ENCODE measurements at regions not wholly inside any gene's neighbourhood (a gene's known extent, or its start where the extent isn't known, plus 50 kb on each side); places are given as distances from the start of the nearest gene placed in this dataset.

DNA sequence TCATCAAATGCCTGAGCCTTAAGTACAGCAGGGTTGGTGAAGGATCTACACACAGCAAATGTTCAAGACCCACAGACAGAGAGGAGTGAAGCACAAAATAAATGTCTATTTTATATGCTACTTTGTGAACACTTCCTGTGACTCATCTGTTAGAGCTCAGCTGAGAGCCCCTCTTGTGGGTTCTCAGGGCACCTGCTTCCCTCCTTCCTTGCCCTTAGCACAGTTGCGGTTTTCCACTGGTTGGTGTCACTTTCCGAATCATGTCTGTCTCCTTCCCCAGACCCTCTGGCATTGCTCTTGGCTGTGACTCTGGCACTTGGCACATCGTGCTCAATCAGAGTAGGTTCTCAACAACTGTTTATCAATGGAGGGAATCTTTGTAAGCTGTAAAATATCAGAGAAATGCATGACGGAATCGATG, 128.5 kb upstream of the STC2 start:
- no peak overlapping the region for H3K27ac Mint-ChIP-seq
- Histone ChIP-seq H3K27ac (ENCODE audit: low read depth in 1 of 2, low read length in 2 of 2) (no peak overlapping the region), H3K9ac (ENCODE audit: insufficient read depth, low read length, poor library complexity, severe bottlenecking) (no peak overlapping the region), H3K9me3 (replicated peaks in 1 of 2; ENCODE audit: control insufficient read depth in 1 of 2, insufficient read depth in 1 of 2, low read length in 2 of 2) (no peaks in the 10 kb centered on the region), H3K27me3 (ENCODE audit: control insufficient read depth in 2 of 2, insufficient read depth in 2 of 2, low read length in 2 of 2) (no peaks in the 10 kb centered on the region), H3K79me2 (ENCODE audit: insufficient read depth, low read length) (no peaks in the 10 kb centered on the region), H3K4me2 (replicated peaks; ENCODE audit: extremely low read depth, low read length, poor library complexity, severe bottlenecking) (no peak overlapping the region), H3K4me1 (ENCODE audit: control insufficient read depth in 1 of 2, insufficient read depth in 2 of 2, low read length in 2 of 2) (peaks cover 26% of the 10 kb centered on the region in 2 donors), H3K36me3 (replicated peaks in 1 of 2; ENCODE audit: control insufficient read depth in 1 of 2, insufficient read depth in 2 of 2, low read length in 2 of 2) (no peaks in the 10 kb centered on the region), H4K20me1 (ENCODE audit: insufficient read depth, low read length) (no peaks in the 10 kb centered on the region), H3K4me3 (replicated peaks in 1 of 3; ENCODE audit: low read depth in 2 of 3, low read length in 3 of 3) (no peak overlapping the region), H2AFZ (ENCODE audit: insufficient read depth, low read depth, low read length, poor library complexity, severe bottlenecking) (no peak overlapping the region)
- peak in 2 of 3 donors; percentile 8 to 70 for DNase-seq
- 50% methylated on average over 2 of the region's 5 CpGs for WGBS (ENCODE audit: insufficient coverage)
- H3K4me1 Mint-ChIP-seq: peaks cover 36% of the 10 kb centered on the region
- intact Hi-C loops (cut with micrococcal nuclease): no loop called here
- no peaks in the 10 kb centered on the region for H3K36me3 Mint-ChIP-seq
- TF ChIP-seq, protein P1, sequence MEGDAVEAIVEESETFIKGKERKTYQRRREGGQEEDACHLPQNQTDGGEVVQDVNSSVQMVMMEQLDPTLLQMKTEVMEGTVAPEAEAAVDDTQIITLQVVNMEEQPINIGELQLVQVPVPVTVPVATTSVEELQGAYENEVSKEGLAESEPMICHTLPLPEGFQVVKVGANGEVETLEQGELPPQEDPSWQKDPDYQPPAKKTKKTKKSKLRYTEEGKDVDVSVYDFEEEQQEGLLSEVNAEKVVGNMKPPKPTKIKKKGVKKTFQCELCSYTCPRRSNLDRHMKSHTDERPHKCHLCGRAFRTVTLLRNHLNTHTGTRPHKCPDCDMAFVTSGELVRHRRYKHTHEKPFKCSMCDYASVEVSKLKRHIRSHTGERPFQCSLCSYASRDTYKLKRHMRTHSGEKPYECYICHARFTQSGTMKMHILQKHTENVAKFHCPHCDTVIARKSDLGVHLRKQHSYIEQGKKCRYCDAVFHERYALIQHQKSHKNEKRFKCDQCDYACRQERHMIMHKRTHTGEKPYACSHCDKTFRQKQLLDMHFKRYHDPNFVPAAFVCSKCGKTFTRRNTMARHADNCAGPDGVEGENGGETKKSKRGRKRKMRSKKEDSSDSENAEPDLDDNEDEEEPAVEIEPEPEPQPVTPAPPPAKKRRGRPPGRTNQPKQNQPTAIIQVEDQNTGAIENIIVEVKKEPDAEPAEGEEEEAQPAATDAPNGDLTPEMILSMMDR (IDR thresholded peaks at IDR 0.05): no peak
- H3K9me3 Mint-ChIP-seq: peaks cover 0 to 5% (median 3%) of the 10 kb centered on the region in 7 donors
- H3K4me3 Mint-ChIP-seq: peak overlapping the region in 1 of 2 donors; percentile 49
- H3K27me3 Mint-ChIP-seq (ENCODE audit: low read depth in 3 of 3): peaks cover 1 to 4% (median 1%) of the 10 kb centered on the region in 3 donors

DNA sequence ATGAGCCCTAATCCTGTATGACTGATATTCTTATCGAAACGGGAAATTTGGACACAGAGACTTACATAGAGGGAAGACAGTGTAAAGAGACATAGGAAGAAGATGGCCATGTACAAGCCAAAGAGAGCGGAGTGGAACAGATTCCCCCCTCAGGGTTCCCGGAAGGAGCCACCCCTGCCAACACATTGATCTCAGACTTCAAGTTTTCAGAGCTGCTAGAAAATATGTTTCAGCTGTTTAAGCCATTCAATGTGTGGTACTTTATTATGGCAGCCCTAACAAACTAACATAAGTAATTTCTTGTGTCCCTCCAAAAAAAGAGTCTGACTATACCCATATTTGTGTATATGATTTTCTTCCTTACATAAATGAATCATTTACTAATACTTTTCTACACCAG, 128.0 kb upstream of the STC2 start:
- Mint-ChIP-seq H3K4me1 (peaks cover 42% of the 10 kb centered on the region), H3K9me3 (peaks cover 0 to 5% (median 3%) of the 10 kb centered on the region in 7 donors), H3K4me3 (no peak overlapping the region), H3K27ac (no peak overlapping the region), H3K27me3 (ENCODE audit: low read depth in 3 of 3) (peaks cover 1 to 4% (median 1%) of the 10 kb centered on the region in 3 donors), H3K36me3 (no peaks in the 10 kb centered on the region)
- intact Hi-C loops (cut with micrococcal nuclease): no loop called here
- WGBS (ENCODE audit: insufficient coverage): no CpG with 5 or more reads among the region's 4 CpGs
- H3K36me3 ChIP-seq (replicated peaks in 1 of 2; ENCODE audit: control insufficient read depth in 1 of 2, insufficient read depth in 2 of 2, low read length in 2 of 2): no peaks in the 10 kb centered on the region
- H3K4me1 ChIP-seq (ENCODE audit: control insufficient read depth in 1 of 2, insufficient read depth in 2 of 2, low read length in 2 of 2): peaks cover 32% of the 10 kb centered on the region in 2 donors
- H2AFZ ChIP-seq (ENCODE audit: insufficient read depth, low read depth, low read length, poor library complexity, severe bottlenecking): no peak overlapping the region
- no peak for DNase-seq
- H3K4me3 ChIP-seq (replicated peaks in 1 of 3; ENCODE audit: low read depth in 2 of 3, low read length in 3 of 3): no peak overlapping the region
- TF ChIP-seq, protein P1 (IDR thresholded peaks at IDR 0.05): no peak
- H4K20me1 ChIP-seq (ENCODE audit: insufficient read depth, low read length): no peaks in the 10 kb centered on the region
- no peaks in the 10 kb centered on the region for H3K27me3 ChIP-seq (ENCODE audit: control insufficient read depth in 2 of 2, insufficient read depth in 2 of 2, low read length in 2 of 2)
- H3K27ac ChIP-seq (ENCODE audit: low read depth in 1 of 2, low read length in 2 of 2): no peak overlapping the region
- no peaks in the 10 kb centered on the region for H3K79me2 ChIP-seq (ENCODE audit: insufficient read depth, low read length)
- H3K9ac ChIP-seq (ENCODE audit: insufficient read depth, low read length, poor library complexity, severe bottlenecking): no peak overlapping the region
- no peaks in the 10 kb centered on the region for H3K9me3 ChIP-seq (replicated peaks in 1 of 2; ENCODE audit: control insufficient read depth in 1 of 2, insufficient read depth in 1 of 2, low read length in 2 of 2)
- no peak overlapping the region for H3K4me2 ChIP-seq (replicated peaks; ENCODE audit: extremely low read depth, low read length, poor library complexity, severe bottlenecking)
